ENCODE measurements at regions not wholly inside any gene's neighbourhood (a gene's known extent, or its start where the extent isn't known, plus 50 kb on each side); places are given as distances from the start of the nearest gene placed in this dataset.
"Not testable (repeated sequence)": the region's sequence is repeated elsewhere in the genome, so short reads cannot be mapped to it uniquely, and the experiment has no call there.

DNA sequence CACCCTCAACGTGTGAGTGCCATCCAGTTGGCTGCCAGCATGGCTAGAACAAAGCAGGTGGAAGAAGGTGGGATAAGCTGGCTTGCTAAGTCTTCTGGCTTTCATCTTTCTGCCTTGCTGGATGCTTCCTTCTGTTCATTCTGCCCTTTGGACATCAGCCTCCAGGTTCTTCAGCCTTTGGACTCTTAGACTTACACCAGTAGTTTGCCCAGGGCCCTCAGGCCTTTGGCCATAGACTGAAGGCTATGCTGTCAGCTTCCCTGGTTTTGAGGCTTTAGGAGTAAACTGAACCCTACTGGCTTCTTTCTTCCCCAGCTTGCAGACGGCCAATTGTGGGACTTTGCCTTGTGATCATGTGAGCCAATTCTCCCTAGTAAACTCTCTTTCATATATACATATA, 155.0 kb upstream of the SERTAD2 start:
- H3K27ac ChIP-seq, result no peak overlapping the region
- H3K4me1 ChIP-seq (ENCODE audit: low read depth), result no peaks in the 10 kb centered on the region
- H3K36me3 ChIP-seq, result no peaks in the 10 kb centered on the region
- TF ChIP-seq, protein P1, sequence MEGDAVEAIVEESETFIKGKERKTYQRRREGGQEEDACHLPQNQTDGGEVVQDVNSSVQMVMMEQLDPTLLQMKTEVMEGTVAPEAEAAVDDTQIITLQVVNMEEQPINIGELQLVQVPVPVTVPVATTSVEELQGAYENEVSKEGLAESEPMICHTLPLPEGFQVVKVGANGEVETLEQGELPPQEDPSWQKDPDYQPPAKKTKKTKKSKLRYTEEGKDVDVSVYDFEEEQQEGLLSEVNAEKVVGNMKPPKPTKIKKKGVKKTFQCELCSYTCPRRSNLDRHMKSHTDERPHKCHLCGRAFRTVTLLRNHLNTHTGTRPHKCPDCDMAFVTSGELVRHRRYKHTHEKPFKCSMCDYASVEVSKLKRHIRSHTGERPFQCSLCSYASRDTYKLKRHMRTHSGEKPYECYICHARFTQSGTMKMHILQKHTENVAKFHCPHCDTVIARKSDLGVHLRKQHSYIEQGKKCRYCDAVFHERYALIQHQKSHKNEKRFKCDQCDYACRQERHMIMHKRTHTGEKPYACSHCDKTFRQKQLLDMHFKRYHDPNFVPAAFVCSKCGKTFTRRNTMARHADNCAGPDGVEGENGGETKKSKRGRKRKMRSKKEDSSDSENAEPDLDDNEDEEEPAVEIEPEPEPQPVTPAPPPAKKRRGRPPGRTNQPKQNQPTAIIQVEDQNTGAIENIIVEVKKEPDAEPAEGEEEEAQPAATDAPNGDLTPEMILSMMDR (IDR thresholded peaks at IDR 0.05; ENCODE audit: low read depth, low read length), result no peak
- H3K4me3 ChIP-seq, result no peak overlapping the region
- H3K27me3 ChIP-seq, result no peaks in the 10 kb centered on the region
- H3K9me3 ChIP-seq (ENCODE audit: low read depth), result no peaks in the 10 kb centered on the region
- no peak for DNase-seq (ENCODE audit: low read depth in 1 of 2, low spot score in 1 of 2)

GRCh38 chr2:64809216-64809615, 155.5 kb upstream of the SERTAD2 start:
- no peaks in the 10 kb centered on the region for H3K4me1 ChIP-seq (ENCODE audit: low read depth)
- H3K36me3 ChIP-seq, result no peaks in the 10 kb centered on the region
- DNase-seq (ENCODE audit: low read depth in 1 of 2, low spot score in 1 of 2), result no peak
- no peak overlapping the region for H3K4me3 ChIP-seq
- H3K9me3 ChIP-seq (ENCODE audit: low read depth), result no peaks in the 10 kb centered on the region
- H3K27me3 ChIP-seq, result no peaks in the 10 kb centered on the region
- H3K27ac ChIP-seq, result no peak overlapping the region
- TF ChIP-seq, protein P1 (IDR thresholded peaks at IDR 0.05; ENCODE audit: low read depth, low read length), result no peak

DNA sequence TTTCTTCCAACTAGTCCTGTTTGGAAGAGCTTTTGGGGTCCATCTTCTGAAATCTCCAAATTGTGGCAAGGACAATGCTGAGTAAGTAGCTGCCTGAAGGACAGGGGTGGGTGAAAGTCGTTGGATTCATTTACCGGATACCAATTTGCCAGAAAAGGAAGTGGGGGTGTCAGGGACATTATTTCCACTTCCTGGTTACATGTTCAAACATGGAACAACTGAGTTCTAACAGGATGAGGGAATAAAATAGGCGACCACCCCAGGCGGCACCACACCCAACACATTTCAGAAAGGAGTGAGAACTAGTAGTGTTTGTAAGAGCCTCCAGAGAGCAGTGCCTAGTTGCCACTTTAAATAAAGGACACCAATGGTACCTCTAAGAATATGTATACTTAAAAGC, 158.6 kb upstream of the SERTAD2 start:
- Histone ChIP-seq H3K27me3 (no peaks in the 10 kb centered on the region), H3K9me3 (ENCODE audit: low read depth) (no peaks in the 10 kb centered on the region), H3K4me1 (ENCODE audit: low read depth) (no peaks in the 10 kb centered on the region), H3K27ac (no peak overlapping the region), H3K4me3 (no peak overlapping the region), H3K36me3 (no peaks in the 10 kb centered on the region)
- TF ChIP-seq, protein P1 (IDR thresholded peaks at IDR 0.05; ENCODE audit: low read depth, low read length), result no peak
- DNase-seq (ENCODE audit: low read depth in 1 of 2, low spot score in 1 of 2), result no peak

- no peak for DNase-seq (ENCODE audit: low read depth in 1 of 2, low spot score in 1 of 2)
- Histone ChIP-seq H3K4me3 (no peak overlapping the region), H3K36me3 (no peaks in the 10 kb centered on the region), H3K27me3 (no peaks in the 10 kb centered on the region), H3K27ac (no peak overlapping the region), H3K9me3 (ENCODE audit: low read depth) (no peaks in the 10 kb centered on the region), H3K4me1 (ENCODE audit: low read depth) (no peaks in the 10 kb centered on the region)
- TF ChIP-seq, protein P1 (IDR thresholded peaks at IDR 0.05; ENCODE audit: low read depth, low read length), result no peak
Observed at GRCh38 chr2:64814007-64814406, 160.3 kb upstream of the SERTAD2 start.

- H3K4me3 ChIP-seq; DNase-seq (ENCODE audit: low read depth in 1 of 2, low spot score in 1 of 2); H3K27ac ChIP-seq; H3K4me1 ChIP-seq (ENCODE audit: low read depth); H3K9me3 ChIP-seq (ENCODE audit: low read depth); H3K27me3 ChIP-seq; H3K36me3 ChIP-seq: not testable (repeated sequence)
Observed at GRCh38 chr2:64816526-64816925, 162.8 kb upstream of the SERTAD2 start.

DNA sequence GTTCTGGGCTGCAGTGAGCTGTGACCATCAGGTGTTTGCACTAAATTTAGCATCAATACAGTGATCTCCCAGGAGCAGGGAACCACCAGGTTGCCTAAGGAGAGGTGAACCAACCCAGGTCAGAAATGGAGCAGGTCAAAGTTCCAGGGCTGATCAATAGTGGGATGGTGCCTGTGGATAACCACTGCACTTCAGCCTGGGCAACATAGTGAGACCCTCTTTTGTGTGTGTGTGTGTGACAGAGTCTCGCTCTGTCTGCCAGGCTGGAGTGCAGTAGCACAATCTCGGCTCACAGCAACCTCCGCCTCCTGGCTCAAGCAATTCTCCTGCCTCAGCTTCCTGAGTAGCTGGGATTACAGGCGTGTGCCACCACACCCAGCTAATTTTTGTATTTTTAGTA, 163.7 kb upstream of the SERTAD2 start:
- no peak for DNase-seq (ENCODE audit: low read depth in 1 of 2, low spot score in 1 of 2)
- TF ChIP-seq, protein P1 (IDR thresholded peaks at IDR 0.05; ENCODE audit: low read depth, low read length), result no peak
- Histone ChIP-seq H3K4me3 (no peak overlapping the region), H3K27ac (no peak overlapping the region), H3K27me3 (no peaks in the 10 kb centered on the region), H3K4me1 (ENCODE audit: low read depth) (no peaks in the 10 kb centered on the region), H3K9me3 (ENCODE audit: low read depth) (no peaks in the 10 kb centered on the region), H3K36me3 (no peaks in the 10 kb centered on the region)
